Hepatocyte (in vitro differentiated cells): ENCODE measurements at regions not wholly inside any gene's neighbourhood (a gene's known extent, or its start where the extent isn't known, plus 50 kb on each side); places are given as distances from the start of the nearest gene placed in this dataset.

Experiments
- EZH2 ChIP-seq: fragments of 200-600 bp; sonication (generic); IDR thresholded peaks from 2 replicates; pipeline ENCODE4 v1.6.1; 2016; ENCODE audit warnings: antibody characterized with exemption, mild to moderate bottlenecking, borderline replicate concordance
- TF ChIP-seq, protein P1 (sequence below): fragments of 200-600 bp; sonication (generic); IDR thresholded peaks from 2 replicates; pipeline ENCODE4 v1.5.1; 2016; ENCODE audit warnings: antibody characterized with exemption, mild to moderate bottlenecking; ENCODE audit not compliant: poor library complexity

DNA sequence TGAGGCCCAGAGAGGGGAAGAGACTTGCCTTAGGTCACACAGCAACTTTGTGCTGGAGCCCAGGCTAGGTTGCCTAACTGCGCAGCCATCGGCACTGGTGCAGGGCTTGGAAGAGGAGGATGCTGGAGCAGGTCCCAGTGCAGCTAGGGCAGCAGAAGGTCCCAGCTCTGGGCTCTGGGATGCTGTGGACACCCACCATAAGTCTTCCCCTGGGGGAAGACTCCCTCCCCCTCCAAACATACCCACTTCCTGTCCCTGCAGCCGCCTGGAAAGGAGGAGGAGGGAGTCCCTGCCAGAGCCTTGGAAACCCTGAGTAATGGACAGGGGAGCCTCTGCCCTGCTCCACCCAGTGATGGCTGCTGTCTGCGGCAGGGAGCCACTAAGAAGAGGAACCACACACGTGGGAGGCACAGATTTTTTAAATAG lies 93.6 kb downstream of the NCR2 start:
- no peak for TF ChIP-seq EZH2
- TF ChIP-seq, protein P1, sequence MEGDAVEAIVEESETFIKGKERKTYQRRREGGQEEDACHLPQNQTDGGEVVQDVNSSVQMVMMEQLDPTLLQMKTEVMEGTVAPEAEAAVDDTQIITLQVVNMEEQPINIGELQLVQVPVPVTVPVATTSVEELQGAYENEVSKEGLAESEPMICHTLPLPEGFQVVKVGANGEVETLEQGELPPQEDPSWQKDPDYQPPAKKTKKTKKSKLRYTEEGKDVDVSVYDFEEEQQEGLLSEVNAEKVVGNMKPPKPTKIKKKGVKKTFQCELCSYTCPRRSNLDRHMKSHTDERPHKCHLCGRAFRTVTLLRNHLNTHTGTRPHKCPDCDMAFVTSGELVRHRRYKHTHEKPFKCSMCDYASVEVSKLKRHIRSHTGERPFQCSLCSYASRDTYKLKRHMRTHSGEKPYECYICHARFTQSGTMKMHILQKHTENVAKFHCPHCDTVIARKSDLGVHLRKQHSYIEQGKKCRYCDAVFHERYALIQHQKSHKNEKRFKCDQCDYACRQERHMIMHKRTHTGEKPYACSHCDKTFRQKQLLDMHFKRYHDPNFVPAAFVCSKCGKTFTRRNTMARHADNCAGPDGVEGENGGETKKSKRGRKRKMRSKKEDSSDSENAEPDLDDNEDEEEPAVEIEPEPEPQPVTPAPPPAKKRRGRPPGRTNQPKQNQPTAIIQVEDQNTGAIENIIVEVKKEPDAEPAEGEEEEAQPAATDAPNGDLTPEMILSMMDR: no peak
